ENCODE measurements at regions not wholly inside any gene's neighbourhood (a gene's known extent, or its start where the extent isn't known, plus 50 kb on each side); places are given as distances from the start of the nearest gene placed in this dataset.

DNA sequence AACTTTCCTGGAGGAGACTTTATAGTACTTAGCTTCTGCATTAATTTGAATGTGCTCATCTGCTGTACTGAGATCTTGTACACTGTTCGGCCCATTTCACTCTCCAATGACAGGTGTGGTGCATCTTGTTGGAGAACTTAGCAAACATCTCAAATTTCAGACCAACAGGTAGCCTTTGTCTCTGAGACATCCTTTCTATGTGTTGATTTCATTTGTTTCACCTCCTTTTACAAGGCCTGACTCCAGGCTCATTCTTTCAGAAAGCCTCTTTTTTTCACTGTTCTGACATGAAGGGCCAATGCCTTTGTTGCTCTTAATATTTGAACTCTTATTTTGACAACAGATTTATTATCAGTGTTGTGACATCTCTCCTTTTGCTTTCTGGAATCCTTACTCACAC is 271.8 kb upstream of the FANCL start:
- H4K20me1 ChIP-seq (ENCODE audit: insufficient read depth, low read length): no peaks in the 10 kb centered on the region
- no peaks in the 10 kb centered on the region for H3K4me1 ChIP-seq (ENCODE audit: insufficient read depth, low read length)
- H3K9me3 ChIP-seq (ENCODE audit: low read depth, low read length): no peaks in the 10 kb centered on the region
- H3K36me3 ChIP-seq (ENCODE audit: insufficient read depth, low read length): no peaks in the 10 kb centered on the region
- H3K27ac ChIP-seq (ENCODE audit: low read depth, low read length): no peak overlapping the region
- H3K27me3 ChIP-seq (ENCODE audit: insufficient read depth, low read length): no peaks in the 10 kb centered on the region
- TF ChIP-seq, protein P1, sequence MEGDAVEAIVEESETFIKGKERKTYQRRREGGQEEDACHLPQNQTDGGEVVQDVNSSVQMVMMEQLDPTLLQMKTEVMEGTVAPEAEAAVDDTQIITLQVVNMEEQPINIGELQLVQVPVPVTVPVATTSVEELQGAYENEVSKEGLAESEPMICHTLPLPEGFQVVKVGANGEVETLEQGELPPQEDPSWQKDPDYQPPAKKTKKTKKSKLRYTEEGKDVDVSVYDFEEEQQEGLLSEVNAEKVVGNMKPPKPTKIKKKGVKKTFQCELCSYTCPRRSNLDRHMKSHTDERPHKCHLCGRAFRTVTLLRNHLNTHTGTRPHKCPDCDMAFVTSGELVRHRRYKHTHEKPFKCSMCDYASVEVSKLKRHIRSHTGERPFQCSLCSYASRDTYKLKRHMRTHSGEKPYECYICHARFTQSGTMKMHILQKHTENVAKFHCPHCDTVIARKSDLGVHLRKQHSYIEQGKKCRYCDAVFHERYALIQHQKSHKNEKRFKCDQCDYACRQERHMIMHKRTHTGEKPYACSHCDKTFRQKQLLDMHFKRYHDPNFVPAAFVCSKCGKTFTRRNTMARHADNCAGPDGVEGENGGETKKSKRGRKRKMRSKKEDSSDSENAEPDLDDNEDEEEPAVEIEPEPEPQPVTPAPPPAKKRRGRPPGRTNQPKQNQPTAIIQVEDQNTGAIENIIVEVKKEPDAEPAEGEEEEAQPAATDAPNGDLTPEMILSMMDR (IDR thresholded peaks at IDR 0.05; ENCODE audit: extremely low read depth, low read depth, low read length): no peak
- no peak overlapping the region for H2AFZ ChIP-seq (ENCODE audit: low read length)
- H3K4me3 ChIP-seq (ENCODE audit: insufficient read depth, low read length): no peak overlapping the region
- no peak overlapping the region for H3K4me2 ChIP-seq (ENCODE audit: insufficient read depth, low read length)
- DNase-seq (ENCODE audit: insufficient read length, low spot score, missing footprints): no peak
- H3K79me2 ChIP-seq (ENCODE audit: insufficient read depth, low read length): no peaks in the 10 kb centered on the region

DNA sequence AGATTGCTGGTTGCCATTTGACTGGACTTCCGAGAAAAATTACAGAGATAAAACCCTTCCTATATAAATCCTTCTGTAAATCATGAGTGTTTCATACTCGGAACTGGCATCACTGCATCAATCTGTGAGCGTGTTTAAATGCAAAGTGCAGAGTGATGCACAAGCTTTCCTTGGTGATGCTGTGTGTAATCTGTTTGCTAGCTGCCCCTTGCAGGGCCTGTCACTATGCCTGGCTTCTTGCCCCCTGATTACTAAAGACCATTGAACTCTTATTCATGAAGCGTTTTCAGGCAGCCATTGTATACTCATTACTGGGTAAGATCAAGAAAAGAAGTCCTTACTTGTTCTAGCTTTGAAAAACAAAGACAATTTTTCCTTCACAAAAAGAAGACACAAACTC is 266.9 kb upstream of the FANCL start:
- H2AFZ ChIP-seq (ENCODE audit: low read length): no peak overlapping the region
- H3K27ac ChIP-seq (ENCODE audit: low read depth, low read length): no peak overlapping the region
- no peaks in the 10 kb centered on the region for H3K4me1 ChIP-seq (ENCODE audit: insufficient read depth, low read length)
- TF ChIP-seq, protein P1 (IDR thresholded peaks at IDR 0.05; ENCODE audit: extremely low read depth, low read depth, low read length): no peak
- no peaks in the 10 kb centered on the region for H4K20me1 ChIP-seq (ENCODE audit: insufficient read depth, low read length)
- no peaks in the 10 kb centered on the region for H3K9me3 ChIP-seq (ENCODE audit: low read depth, low read length)
- no peak overlapping the region for H3K4me3 ChIP-seq (ENCODE audit: insufficient read depth, low read length)
- no peak overlapping the region for H3K4me2 ChIP-seq (ENCODE audit: insufficient read depth, low read length)
- no peaks in the 10 kb centered on the region for H3K79me2 ChIP-seq (ENCODE audit: insufficient read depth, low read length)
- no peaks in the 10 kb centered on the region for H3K27me3 ChIP-seq (ENCODE audit: insufficient read depth, low read length)
- H3K36me3 ChIP-seq (ENCODE audit: insufficient read depth, low read length): no peaks in the 10 kb centered on the region
- no peak for DNase-seq (ENCODE audit: insufficient read length, low spot score, missing footprints)

DNA sequence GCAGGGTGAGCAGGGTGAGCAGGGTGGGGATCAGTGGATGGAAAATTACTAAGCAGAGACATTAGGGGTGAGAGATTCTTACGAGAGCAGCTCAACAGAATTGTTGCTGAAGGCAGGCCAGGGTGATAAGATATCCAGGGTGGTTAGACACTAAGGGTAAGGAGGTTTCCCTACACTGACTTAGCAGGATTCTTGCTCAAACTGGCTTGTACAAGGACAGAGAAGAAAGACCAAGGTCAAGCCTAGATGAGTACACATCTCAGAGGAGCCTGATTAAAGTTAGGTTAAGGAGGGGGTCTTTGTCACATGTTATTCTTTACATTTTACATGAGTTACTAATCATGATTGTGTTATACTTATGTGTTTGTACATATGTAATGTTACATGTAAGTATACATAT is 262.8 kb upstream of the FANCL start:
- Histone ChIP-seq H2AFZ (ENCODE audit: low read length) (no peak overlapping the region), H3K27ac (ENCODE audit: low read depth, low read length) (no peak overlapping the region), H3K27me3 (ENCODE audit: insufficient read depth, low read length) (no peaks in the 10 kb centered on the region), H3K4me1 (ENCODE audit: insufficient read depth, low read length) (no peaks in the 10 kb centered on the region), H3K79me2 (ENCODE audit: insufficient read depth, low read length) (no peaks in the 10 kb centered on the region), H3K4me2 (ENCODE audit: insufficient read depth, low read length) (no peak overlapping the region), H3K9me3 (ENCODE audit: low read depth, low read length) (no peaks in the 10 kb centered on the region), H3K4me3 (ENCODE audit: insufficient read depth, low read length) (no peak overlapping the region), H3K36me3 (ENCODE audit: insufficient read depth, low read length) (no peaks in the 10 kb centered on the region), H4K20me1 (ENCODE audit: insufficient read depth, low read length) (no peaks in the 10 kb centered on the region)
- no peak for DNase-seq (ENCODE audit: insufficient read length, low spot score, missing footprints)
- TF ChIP-seq, protein P1 (IDR thresholded peaks at IDR 0.05; ENCODE audit: extremely low read depth, low read depth, low read length): no peak

DNA sequence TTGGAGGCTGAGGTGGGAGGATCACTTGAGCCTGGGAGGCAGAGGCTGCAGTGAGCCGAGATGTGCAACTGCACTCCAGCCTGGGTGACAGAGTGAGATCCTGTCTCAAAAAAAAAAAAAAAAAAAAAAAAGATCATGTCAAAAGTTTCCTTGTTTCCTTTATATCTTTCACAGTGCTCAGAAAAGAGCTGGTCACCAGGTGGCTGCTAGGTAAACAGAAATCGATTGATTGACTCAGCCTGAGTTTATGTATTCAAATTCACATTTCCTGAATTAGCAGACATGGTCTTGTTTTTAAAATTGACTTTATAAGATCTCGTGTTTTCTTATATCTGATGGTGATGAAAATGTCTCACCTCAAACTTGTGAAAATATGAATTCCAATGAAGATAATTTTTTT is 261.8 kb upstream of the FANCL start:
- Histone ChIP-seq H4K20me1 (ENCODE audit: insufficient read depth, low read length) (no peaks in the 10 kb centered on the region), H3K4me3 (ENCODE audit: insufficient read depth, low read length) (no peak overlapping the region), H3K4me2 (ENCODE audit: insufficient read depth, low read length) (no peak overlapping the region), H3K9me3 (ENCODE audit: low read depth, low read length) (no peaks in the 10 kb centered on the region), H3K27ac (ENCODE audit: low read depth, low read length) (no peak overlapping the region), H3K36me3 (ENCODE audit: insufficient read depth, low read length) (no peaks in the 10 kb centered on the region), H2AFZ (ENCODE audit: low read length) (no peak overlapping the region), H3K27me3 (ENCODE audit: insufficient read depth, low read length) (no peaks in the 10 kb centered on the region), H3K4me1 (ENCODE audit: insufficient read depth, low read length) (no peaks in the 10 kb centered on the region), H3K79me2 (ENCODE audit: insufficient read depth, low read length) (no peaks in the 10 kb centered on the region)
- DNase-seq (ENCODE audit: insufficient read length, low spot score, missing footprints): no peak
- TF ChIP-seq, protein P1 (IDR thresholded peaks at IDR 0.05; ENCODE audit: extremely low read depth, low read depth, low read length): no peak

All from osteoblast (primary cell).